GM08714 (cell line): ENCODE measurements at regions not wholly inside any gene's neighbourhood (a gene's known extent, or its start where the extent isn't known, plus 50 kb on each side); places are given as distances from the start of the nearest gene placed in this dataset.

Source experiments
- H3K4me3 ChIP-seq: fragments of 200-500 bp; sonication (Bioruptor generic); 2 replicates; pipeline ENCODE4 v1.5.1; 2014; ENCODE audit warnings: mild to moderate bottlenecking, low read length, inconsistent platforms
- ZNF274 ChIP-seq: IDR thresholded peaks from 2 replicates; pipeline ENCODE4 v1.6.1; 2012; ENCODE audit warnings: mild to moderate bottlenecking, low read depth, low read length

DNA sequence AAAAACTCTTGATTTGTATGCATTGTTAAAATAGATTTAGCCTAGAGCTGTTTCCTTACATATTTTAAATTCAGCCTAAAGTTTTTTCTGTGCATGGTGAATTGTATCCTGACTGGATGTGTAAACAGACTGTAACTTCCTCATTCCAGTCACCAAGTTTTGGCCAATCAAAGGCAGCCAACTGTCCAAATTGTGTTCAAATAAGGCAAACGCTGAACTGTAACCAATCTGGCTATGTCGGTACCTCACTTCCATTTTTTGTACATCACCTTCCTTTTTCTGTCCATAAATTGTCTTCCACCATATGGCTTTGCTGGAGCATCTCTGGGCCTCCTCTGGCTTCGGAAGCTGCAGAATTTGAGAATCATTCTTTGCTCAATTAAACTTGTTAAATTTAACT lies 1921.9 kb upstream of the SEL1L start:
- H3K4me3 ChIP-seq, result no peak overlapping the region
- TF ChIP-seq ZNF274, result no peak

GRCh38 chr14:83461521-83461920 lies 1927.9 kb upstream of the SEL1L start:
- no peak for TF ChIP-seq ZNF274
- H3K4me3 ChIP-seq, result no peak overlapping the region

DNA sequence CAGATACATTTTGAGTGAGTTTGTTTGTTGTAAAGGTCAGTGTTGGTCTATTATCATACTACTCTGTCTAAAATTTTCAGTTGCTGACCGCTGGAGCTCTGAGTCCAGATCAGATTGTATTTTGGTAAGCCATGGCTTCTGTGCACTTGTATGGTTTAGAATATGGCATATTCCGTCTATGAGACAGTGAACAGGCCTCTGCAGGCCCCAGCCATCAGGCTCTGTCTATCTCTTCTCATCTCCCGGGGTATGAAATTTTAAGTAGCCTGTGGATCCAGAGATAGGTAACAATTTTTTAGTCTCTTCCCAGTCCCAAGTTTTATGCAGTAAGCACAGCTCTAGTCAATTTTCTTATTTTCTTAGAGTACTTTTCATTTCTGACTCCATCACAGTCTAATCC lies 1929.1 kb upstream of the SEL1L start:
- H3K4me3 ChIP-seq, result no peak overlapping the region
- no peak for TF ChIP-seq ZNF274

GRCh38 chr14:83463500-83464098 lies 1929.9 kb upstream of the SEL1L start:
- H3K4me3 ChIP-seq, result no peak overlapping the region
- TF ChIP-seq ZNF274, result no peak

- no peak for TF ChIP-seq ZNF274
- no peak overlapping the region for H3K4me3 ChIP-seq
Observed at GRCh38 chr14:83467811-83468210, 1934.2 kb upstream of the SEL1L start.

DNA sequence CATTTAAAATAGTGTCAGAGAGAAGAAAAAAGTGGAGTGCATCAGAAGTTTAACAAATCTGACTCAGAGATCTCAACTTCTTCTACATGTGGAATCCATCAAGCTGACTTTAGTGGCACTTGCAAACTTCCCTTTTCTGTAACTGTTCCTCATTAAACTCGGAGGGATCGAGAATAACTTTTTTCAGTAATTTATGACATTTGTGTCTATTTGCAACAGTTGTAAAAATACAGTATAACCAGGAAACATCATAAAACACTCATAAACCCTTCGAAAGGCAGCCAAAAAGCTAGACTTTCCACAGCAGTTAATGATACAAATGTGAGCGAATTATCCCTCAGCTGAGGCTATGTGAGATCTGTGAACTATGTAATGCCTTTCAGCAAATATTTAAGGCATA lies 1936.8 kb upstream of the SEL1L start:
- H3K4me3 ChIP-seq, result no peak overlapping the region
- no peak for TF ChIP-seq ZNF274

GRCh38 chr14:83470959-83471695 lies 1937.5 kb upstream of the SEL1L start:
- TF ChIP-seq ZNF274, result no peak
- H3K4me3 ChIP-seq, result no peak overlapping the region

DNA sequence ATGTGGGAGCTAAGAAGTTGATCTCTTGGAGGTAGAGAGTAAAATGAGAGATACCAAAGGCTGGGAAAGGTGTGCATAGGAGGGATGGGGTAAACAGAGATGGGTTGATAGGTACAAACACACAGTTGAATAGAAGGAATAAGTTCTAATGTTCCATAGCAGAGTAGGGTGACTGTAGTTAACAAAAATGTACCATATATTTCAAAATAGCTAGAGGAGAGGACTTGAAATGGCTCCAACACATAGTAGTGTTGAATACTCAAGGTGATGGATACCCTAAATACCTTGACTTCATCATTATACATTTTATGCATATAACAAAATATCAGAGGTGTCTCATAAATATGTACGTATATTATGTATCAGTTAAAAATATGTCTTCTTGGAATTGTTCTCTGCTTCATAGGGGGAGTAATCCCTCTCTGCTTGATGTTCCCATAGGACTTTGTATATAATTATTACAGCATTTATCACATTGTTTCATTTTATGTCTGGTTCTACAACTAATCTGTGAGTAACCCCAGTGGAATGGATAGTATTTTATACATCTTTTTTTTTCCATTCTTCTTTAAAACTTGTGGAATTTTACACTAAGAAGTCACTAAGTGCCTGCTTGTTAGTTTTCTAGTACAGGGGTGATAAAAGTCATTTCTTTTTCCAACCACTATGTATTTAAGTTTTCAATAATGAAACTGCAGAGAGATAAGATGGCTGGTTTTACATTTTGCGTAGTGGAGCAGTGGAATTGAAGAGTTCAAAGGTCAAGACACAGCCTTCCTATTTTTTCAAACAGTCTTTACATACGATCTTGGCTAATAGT lies 1940.0 kb upstream of the SEL1L start:
- TF ChIP-seq ZNF274, result no peak
- no peak overlapping the region for H3K4me3 ChIP-seq

DNA sequence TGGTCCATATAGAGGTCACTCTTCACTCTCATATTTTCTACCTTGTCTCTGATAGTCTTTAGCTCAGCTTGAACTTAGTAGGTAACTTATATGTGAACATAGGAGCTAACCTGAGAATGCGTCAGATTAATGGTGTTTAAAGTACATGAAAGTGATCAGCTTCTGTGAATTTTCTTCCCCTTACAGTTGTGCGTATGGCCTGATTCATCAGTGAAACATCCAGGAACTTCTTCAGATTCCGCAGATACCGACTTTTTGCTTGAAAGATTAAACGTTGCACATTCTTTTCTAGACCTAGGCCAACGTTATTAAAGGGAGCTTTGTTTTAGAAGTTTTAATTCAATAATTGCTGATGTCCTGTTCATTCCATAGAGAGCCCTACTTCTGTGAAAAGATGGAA lies 1945.1 kb upstream of the SEL1L start:
- no peak for TF ChIP-seq ZNF274
- no peak overlapping the region for H3K4me3 ChIP-seq

DNA sequence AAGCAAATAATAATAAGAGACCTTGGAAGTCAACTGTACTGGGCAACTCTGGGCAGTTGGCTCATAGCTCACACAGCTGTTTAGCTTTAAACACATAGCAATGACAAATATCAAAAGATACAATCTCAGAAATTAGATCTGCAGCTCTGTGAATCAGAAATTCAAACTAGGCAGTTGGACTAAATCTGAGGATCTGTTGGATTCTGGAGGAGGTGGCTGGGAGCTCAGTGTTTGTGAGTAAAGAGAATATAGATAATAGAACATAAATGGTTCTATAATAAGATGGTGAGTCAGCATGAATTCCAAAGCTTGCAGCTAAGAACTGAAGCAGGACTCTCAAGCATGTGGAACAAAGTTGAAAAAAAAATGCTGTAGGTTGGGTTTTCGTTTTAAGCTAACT lies 1949.4 kb upstream of the SEL1L start:
- H3K4me3 ChIP-seq, result no peak overlapping the region
- TF ChIP-seq ZNF274, result no peak

GRCh38 chr14:83485591-83485990 lies 1951.9 kb upstream of the SEL1L start:
- H3K4me3 ChIP-seq, result no peak overlapping the region

DNA sequence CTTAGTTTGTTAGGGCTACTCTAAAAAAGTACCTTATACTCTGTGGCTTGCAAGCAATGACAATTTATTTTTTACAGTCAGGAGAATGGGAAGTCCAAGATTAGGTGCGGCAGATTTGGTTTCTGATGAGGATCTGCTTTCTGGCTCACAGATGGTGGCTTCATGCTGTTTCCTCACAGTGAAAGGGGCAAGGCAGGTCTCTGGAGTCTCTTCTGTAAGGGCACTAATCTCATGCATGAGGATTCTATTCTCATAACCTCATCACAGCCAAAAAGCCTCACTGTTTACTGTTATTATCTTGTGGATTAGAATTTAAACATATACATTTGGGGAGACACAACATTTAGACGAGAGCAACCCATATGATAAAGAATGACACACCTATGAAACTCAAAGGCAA lies 1957.4 kb upstream of the SEL1L start:
- no peak overlapping the region for H3K4me3 ChIP-seq
- no peak for TF ChIP-seq ZNF274

More at GRCh38 chr14:83485591-83485990, 1951.9 kb upstream of the SEL1L start:
- no peak for TF ChIP-seq ZNF274

DNA sequence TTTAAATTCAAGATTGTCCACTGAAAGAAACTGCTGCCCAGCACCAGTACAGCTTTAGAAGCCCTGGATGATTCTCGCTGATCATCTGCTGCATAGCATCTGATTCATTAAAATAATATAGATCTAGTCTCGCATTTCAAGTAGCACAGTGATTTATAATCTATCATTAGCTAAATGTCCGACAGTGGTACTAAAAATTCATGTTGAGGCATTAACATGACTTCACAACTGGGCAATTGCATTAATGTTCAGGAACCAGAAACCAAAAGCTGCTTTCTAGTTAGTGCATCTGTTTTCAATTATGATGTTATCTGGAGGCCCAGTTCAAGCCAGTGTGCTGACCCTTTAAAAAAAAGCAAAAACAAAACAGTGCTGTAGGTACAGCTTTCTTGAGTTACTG lies 1987.2 kb upstream of the SEL1L start:
- no peak overlapping the region for H3K4me3 ChIP-seq
- TF ChIP-seq ZNF274, result no peak

DNA sequence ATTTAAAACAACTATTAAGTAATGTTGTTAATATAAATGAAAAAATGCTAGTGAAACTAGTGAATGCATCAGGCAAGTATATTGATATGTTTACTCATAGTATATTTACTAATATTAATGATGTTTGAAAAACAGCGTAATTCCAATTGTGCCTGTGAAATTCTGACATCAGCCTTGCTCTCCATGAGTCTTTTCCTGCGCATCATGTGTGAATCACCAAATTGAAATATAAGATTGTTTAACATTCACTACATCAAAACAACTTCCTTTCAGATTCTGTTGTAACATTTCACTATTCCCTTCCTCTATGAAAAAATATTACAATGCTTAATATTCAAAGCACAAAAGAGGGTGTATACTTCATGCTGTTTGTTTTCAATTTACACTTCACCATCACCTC lies 1995.9 kb upstream of the SEL1L start:
- no peak for TF ChIP-seq ZNF274
- no peak overlapping the region for H3K4me3 ChIP-seq

- no peak for TF ChIP-seq ZNF274
- H3K4me3 ChIP-seq, result no peak overlapping the region
Observed at GRCh38 chr14:83533734-83534133, 1996.2 kb upstream of the FLRT2 start.
